Spleen (tissue), 11 donors: ENCODE measurements at regions not wholly inside any gene's neighbourhood (a gene's known extent, or its start where the extent isn't known, plus 50 kb on each side); places are given as distances from the start of the nearest gene placed in this dataset.

Experiments used
- DNase-seq: peaks from one replicate; pipeline ENCODE4 v3.0.0-alpha.2; 2020
- H3K27ac ChIP-seq, 8 donors: fragments of 200-600 bp; sonication (generic) in 7 of 8; 1 replicate in 4 of 8; 2 replicates in 4 of 8; pipeline versions ENCODE4 v1.5.0 to v1.8.0; 2016 to 2021; ENCODE audit warnings: inconsistent platforms in 4 of 8, mild to moderate bottlenecking in 4 of 8, moderate library complexity in 1 of 8
- H3K27me3 ChIP-seq, 7 donors: fragments of 200-600 bp; sonication (generic) in 6 of 7; replicated peaks in 1 of 7; 1 replicate in 4 of 7; 2 replicates in 3 of 7; pipeline versions ENCODE4 v1.5.0 to v1.8.0; 2016 to 2021; ENCODE audit warnings: inconsistent platforms in 3 of 7, mild to moderate bottlenecking in 1 of 7
- H3K36me3 ChIP-seq, 6 donors: fragments of 200-600 bp; sonication (generic) in 5 of 6; 1 replicate in 4 of 6; 2 replicates in 2 of 6; pipeline versions ENCODE4 v1.5.0 to v1.8.0; 2016 to 2021; ENCODE audit warnings: inconsistent platforms in 2 of 6
- H3K4me1 ChIP-seq, 6 donors: fragments of 200-600 bp; sonication (generic) in 5 of 6; 1 replicate in 3 of 6; 2 replicates in 3 of 6; pipeline versions ENCODE4 v1.5.0 to v1.8.0; 2016 to 2021; ENCODE audit warnings: inconsistent platforms in 3 of 6
- H3K4me3 ChIP-seq, 8 donors: fragments of 200-600 bp; sonication (generic) in 7 of 8; 1 replicate in 4 of 8; 2 replicates in 4 of 8; pipeline versions ENCODE4 v1.5.0 to v1.8.0; 2016 to 2021; ENCODE audit warnings: inconsistent platforms in 4 of 8, mild to moderate bottlenecking in 4 of 8, moderate library complexity in 2 of 8
- H3K9me3 ChIP-seq, 8 donors: fragments of 200-600 bp; sonication (generic) in 7 of 8; 1 replicate in 4 of 8; 2 replicates in 4 of 8; pipeline versions ENCODE4 v1.5.0 to v1.8.0; 2016 to 2021; ENCODE audit warnings: inconsistent platforms in 4 of 8
- CTCF ChIP-seq, 11 experiments: fragments of 200-600 bp in 7 of 11; fragments of 450-650 bp in 4 of 11; sonication (generic) in 4 of 11; IDR thresholded peaks in 8 of 11; conservative IDR thresholded peaks in 3 of 11; 1 replicate in 7 of 11; 2 replicates in 4 of 11; pipeline versions ENCODE4 v1.4.0 to v1.8.0; 2016 to 2021; ENCODE audit warnings: antibody characterized with exemption in 11 of 11, inconsistent platforms in 4 of 11, mild to moderate bottlenecking in 1 of 11
- POLR2A ChIP-seq, 3 donors: fragments of 450-650 bp; IDR thresholded peaks; one replicate each; pipeline ENCODE4 v1.5.1; 2017; ENCODE audit warnings: antibody characterized with exemption in 3 of 3, mild to moderate bottlenecking in 1 of 3
- POLR2AphosphoS5 ChIP-seq, 3 donors: sonication (generic); formaldehyde crosslinking; IDR thresholded peaks; one replicate each; pipeline ENCODE4 v1.5.1; 2017; ENCODE audit warnings: antibody characterized with exemption in 3 of 3
- WGBS, 5 donors: extraction: QIAGEN DNeasy Blood & Tissue Kit in 3 of 5; methylation state at CpG; one replicate each; pipeline versions ENCODE4 v1.1.5 to v1.1.7; 2013 to 2018; 5-methylcytosine and 5-hydroxymethylcytosine counted together
- intact Hi-C: fragments of 100-400 bp; cut with DNase I; formaldehyde crosslinking; loops from one replicate; pipeline ENCODE4 v1.15.0; 2023; ENCODE audit warnings: low total_unique reads
- donor health status: healthy with polysubstance abuse.
- donor health status: DM: no; HTN: no; CAD: no; lungs with moderate emphysema.
- donor health status: DM: no; HTN: no; CAD: no.
- donor health status: Bipolar disorder and iron deficiency.
- donor health status: healthy.
- donor health status: DM: no; HTN: no; CAD: no.
- donor health status: DM: yes; HTN: yes; CAD: no.

- Histone ChIP-seq H3K36me3 (no peaks in the 10 kb centered on the region), H3K9me3 (peaks cover 3 to 29% (median 25%) of the 10 kb centered on the region in 8 donors), H3K4me1 (no peaks in the 10 kb centered on the region), H3K4me3 (no peak overlapping the region), H3K27me3 (no peaks in the 10 kb centered on the region), H3K27ac (no peak overlapping the region)
- no peak for DNase-seq
- intact Hi-C loops, result no loop called here
- 91 to 96% (median 95%) methylated on average over 1 of the region's 1 CpG for WGBS, 5 donors
- TF ChIP-seq POLR2AphosphoS5 (IDR thresholded peaks at IDR 0.05), result no peak
- TF ChIP-seq POLR2A (IDR thresholded peaks at IDR 0.05), result no peak
- TF ChIP-seq CTCF (IDR thresholded peaks at IDR 0.05 in 8 of 11, conservative IDR thresholded peaks at IDR 0.05 in 3 of 11), result no peak
Measured at GRCh38 chr6:141501616-141502015, 631.1 kb upstream of the GJE1 start.

- WGBS, 5 donors, result 83 to 97% (median 87%) methylated on average over 3 of the region's 3 CpGs
- H3K9me3 ChIP-seq, result peaks cover 0 to 2% (median 0%) of the 10 kb centered on the region in 8 donors
- H3K4me1 ChIP-seq, result no peaks in the 10 kb centered on the region
- intact Hi-C loops, result no loop called here
- no peak overlapping the region for H3K27ac ChIP-seq
- no peaks in the 10 kb centered on the region for H3K27me3 ChIP-seq
- no peak for DNase-seq
- H3K36me3 ChIP-seq, result no peaks in the 10 kb centered on the region
- TF ChIP-seq CTCF (IDR thresholded peaks at IDR 0.05 in 8 of 11, conservative IDR thresholded peaks at IDR 0.05 in 3 of 11) (no peak), POLR2AphosphoS5 (IDR thresholded peaks at IDR 0.05) (no peak), POLR2A (IDR thresholded peaks at IDR 0.05) (no peak)
- no peak overlapping the region for H3K4me3 ChIP-seq
Measured at GRCh38 chr6:141498977-141499376, 633.7 kb upstream of the GJE1 start.

GRCh38 chr6:141492521-141493284 lies 640.0 kb upstream of the GJE1 start:
- TF ChIP-seq POLR2AphosphoS5 (IDR thresholded peaks at IDR 0.05) (no peak), POLR2A (IDR thresholded peaks at IDR 0.05) (no peak), CTCF (IDR thresholded peaks at IDR 0.05 in 8 of 11, conservative IDR thresholded peaks at IDR 0.05 in 3 of 11) (no peak)

GRCh38 chr6:141491684-141492083 lies 641.0 kb upstream of the GJE1 start:
- Histone ChIP-seq H3K4me1 (peaks cover 0 to 12% (median 7%) of the 10 kb centered on the region in 6 donors), H3K4me3 (no peak overlapping the region), H3K36me3 (no peaks in the 10 kb centered on the region), H3K27ac (no peak overlapping the region), H3K9me3 (no peaks in the 10 kb centered on the region), H3K27me3 (no peaks in the 10 kb centered on the region)
- no peak for DNase-seq
- TF ChIP-seq POLR2A (IDR thresholded peaks at IDR 0.05) (no peak), CTCF (IDR thresholded peaks at IDR 0.05 in 8 of 11, conservative IDR thresholded peaks at IDR 0.05 in 3 of 11) (no peak), POLR2AphosphoS5 (IDR thresholded peaks at IDR 0.05) (no peak)
- intact Hi-C loops, result no loop called here

More at GRCh38 chr6:141492521-141493284, 640.0 kb upstream of the GJE1 start:
- Histone ChIP-seq H3K4me3 (no peak overlapping the region), H3K9me3 (no peaks in the 10 kb centered on the region), H3K4me1 (peaks cover 0 to 12% (median 7%) of the 10 kb centered on the region in 6 donors), H3K27ac (no peak overlapping the region), H3K36me3 (no peaks in the 10 kb centered on the region), H3K27me3 (no peaks in the 10 kb centered on the region)
- intact Hi-C loops, result no loop called here
- no peak for DNase-seq
- WGBS, 5 donors, result 93 to 99% (median 98%) methylated on average over 2 of the region's 2 CpGs
